ENCODE measurements at regions not wholly inside any gene's neighbourhood (a gene's known extent, or its start where the extent isn't known, plus 50 kb on each side); places are given as distances from the start of the nearest gene placed in this dataset.
"Not testable (repeated sequence)": the region's sequence is repeated elsewhere in the genome, so short reads cannot be mapped to it uniquely, and the experiment has no call there.

GRCh38 chr1:234893725-234894630, 234.7 kb downstream of the TOMM20 start:
- H3K27ac Mint-ChIP-seq, result no peak overlapping the region
- no peaks in the 10 kb centered on the region for H3K36me3 Mint-ChIP-seq
- H3K27me3 Mint-ChIP-seq (ENCODE audit: low read depth), result no peaks in the 10 kb centered on the region
- H3K4me3 Mint-ChIP-seq, result no peak overlapping the region
- no peaks in the 10 kb centered on the region for H3K9me3 Mint-ChIP-seq
- peaks cover 7% of the 10 kb centered on the region for H3K4me1 Mint-ChIP-seq
- DNase-seq (ENCODE audit: low spot score in 2 of 2, unreplicated experiment in 2 of 2), result no peak
- TF ChIP-seq, protein P1, sequence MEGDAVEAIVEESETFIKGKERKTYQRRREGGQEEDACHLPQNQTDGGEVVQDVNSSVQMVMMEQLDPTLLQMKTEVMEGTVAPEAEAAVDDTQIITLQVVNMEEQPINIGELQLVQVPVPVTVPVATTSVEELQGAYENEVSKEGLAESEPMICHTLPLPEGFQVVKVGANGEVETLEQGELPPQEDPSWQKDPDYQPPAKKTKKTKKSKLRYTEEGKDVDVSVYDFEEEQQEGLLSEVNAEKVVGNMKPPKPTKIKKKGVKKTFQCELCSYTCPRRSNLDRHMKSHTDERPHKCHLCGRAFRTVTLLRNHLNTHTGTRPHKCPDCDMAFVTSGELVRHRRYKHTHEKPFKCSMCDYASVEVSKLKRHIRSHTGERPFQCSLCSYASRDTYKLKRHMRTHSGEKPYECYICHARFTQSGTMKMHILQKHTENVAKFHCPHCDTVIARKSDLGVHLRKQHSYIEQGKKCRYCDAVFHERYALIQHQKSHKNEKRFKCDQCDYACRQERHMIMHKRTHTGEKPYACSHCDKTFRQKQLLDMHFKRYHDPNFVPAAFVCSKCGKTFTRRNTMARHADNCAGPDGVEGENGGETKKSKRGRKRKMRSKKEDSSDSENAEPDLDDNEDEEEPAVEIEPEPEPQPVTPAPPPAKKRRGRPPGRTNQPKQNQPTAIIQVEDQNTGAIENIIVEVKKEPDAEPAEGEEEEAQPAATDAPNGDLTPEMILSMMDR (IDR thresholded peaks at IDR 0.05; ENCODE audit: unreplicated experiment), result no peak

DNA sequence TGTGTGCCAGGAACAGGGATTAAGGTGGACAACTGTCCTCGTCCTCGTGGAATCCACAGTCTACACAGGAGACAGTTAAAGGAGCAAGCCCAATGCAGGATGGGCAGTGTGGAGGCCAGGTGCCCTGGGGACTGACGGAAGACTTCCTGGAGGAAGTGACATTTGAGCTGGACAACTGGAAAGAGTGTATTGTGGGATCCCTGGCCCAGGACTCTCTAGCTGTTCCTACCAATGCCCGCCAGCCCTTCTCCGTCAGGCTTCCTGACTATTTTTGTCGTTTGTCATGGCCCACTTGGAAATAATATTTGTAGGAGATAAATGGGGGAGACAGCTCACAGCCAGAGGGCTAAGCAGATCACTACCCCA, 235.3 kb downstream of the TOMM20 start:
- peaks cover 3% of the 10 kb centered on the region for H3K9me3 Mint-ChIP-seq
- no peak overlapping the region for H3K4me3 Mint-ChIP-seq
- no peaks in the 10 kb centered on the region for H3K36me3 Mint-ChIP-seq
- TF ChIP-seq, protein P1 (IDR thresholded peaks at IDR 0.05; ENCODE audit: unreplicated experiment), result no peak
- peaks cover 4% of the 10 kb centered on the region for H3K4me1 Mint-ChIP-seq
- no peaks in the 10 kb centered on the region for H3K27me3 Mint-ChIP-seq (ENCODE audit: low read depth)
- H3K27ac Mint-ChIP-seq, result no peak overlapping the region
- DNase-seq (ENCODE audit: low spot score in 2 of 2, unreplicated experiment in 2 of 2), result no peak

DNA sequence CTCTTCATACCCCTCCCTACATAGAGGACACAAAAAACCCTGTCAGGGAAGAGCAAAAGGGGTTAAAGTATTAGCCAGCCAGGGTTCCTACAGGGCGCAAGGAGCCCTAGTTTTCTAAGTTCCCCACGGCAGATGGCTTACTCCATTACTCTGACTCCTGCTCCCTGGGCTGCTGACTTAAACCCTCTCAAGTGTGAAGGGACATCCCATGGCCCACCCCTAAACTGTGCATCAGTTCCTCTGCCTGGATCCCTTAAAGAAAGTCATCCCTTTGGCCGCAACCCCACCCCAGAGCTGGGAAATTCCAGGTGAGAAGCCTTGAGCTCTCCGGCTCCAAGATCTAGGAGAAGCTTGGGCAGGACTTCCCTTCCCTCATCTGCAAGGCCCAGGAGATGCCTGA, 236.0 kb downstream of the TOMM20 start:
- no peak overlapping the region for H3K4me3 Mint-ChIP-seq
- no peaks in the 10 kb centered on the region for H3K36me3 Mint-ChIP-seq
- no peak overlapping the region for H3K27ac Mint-ChIP-seq
- DNase-seq (ENCODE audit: low spot score in 2 of 2, unreplicated experiment in 2 of 2), result no peak
- TF ChIP-seq, protein P1 (IDR thresholded peaks at IDR 0.05; ENCODE audit: unreplicated experiment), result no peak
- peaks cover 3% of the 10 kb centered on the region for H3K9me3 Mint-ChIP-seq
- H3K4me1 Mint-ChIP-seq, result peaks cover 4% of the 10 kb centered on the region
- no peaks in the 10 kb centered on the region for H3K27me3 Mint-ChIP-seq (ENCODE audit: low read depth)

DNA sequence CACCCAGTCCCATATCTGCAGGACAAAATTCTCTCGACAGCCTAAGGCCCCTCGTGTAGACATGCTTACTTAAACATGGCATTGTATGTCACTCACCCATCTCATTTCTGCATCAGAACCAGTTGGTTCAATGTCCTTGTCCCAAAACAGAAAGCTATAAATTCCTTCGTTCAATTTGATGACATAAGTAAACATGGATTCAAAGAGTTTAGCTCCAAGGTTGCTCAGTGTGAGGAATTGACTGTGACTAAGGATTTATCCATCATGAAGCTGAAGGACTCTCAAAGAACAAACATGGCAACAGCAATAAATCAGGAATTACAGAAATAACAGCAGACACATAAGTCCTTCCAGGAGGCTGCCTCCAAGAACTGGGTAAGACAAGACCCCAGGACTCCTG, 237.2 kb downstream of the TOMM20 start:
- TF ChIP-seq, protein P1 (IDR thresholded peaks at IDR 0.05; ENCODE audit: unreplicated experiment), result no peak
- H3K27ac Mint-ChIP-seq, result no peak overlapping the region
- no peaks in the 10 kb centered on the region for H3K27me3 Mint-ChIP-seq (ENCODE audit: low read depth)
- peaks cover 3% of the 10 kb centered on the region for H3K9me3 Mint-ChIP-seq
- no peaks in the 10 kb centered on the region for H3K36me3 Mint-ChIP-seq
- no peak overlapping the region for H3K4me3 Mint-ChIP-seq
- peaks cover 7% of the 10 kb centered on the region for H3K4me1 Mint-ChIP-seq
- DNase-seq (ENCODE audit: low spot score in 2 of 2, unreplicated experiment in 2 of 2), result no peak

- Mint-ChIP-seq H3K36me3 (no peaks in the 10 kb centered on the region), H3K9me3 (peaks cover 3% of the 10 kb centered on the region)
Measured at GRCh38 chr1:234889643-234890042, 239.0 kb downstream of the TOMM20 start.

GRCh38 chr1:234888247-234888646, 240.4 kb downstream of the TOMM20 start:
- H3K36me3 Mint-ChIP-seq; DNase-seq (ENCODE audit: low spot score in 2 of 2, unreplicated experiment in 2 of 2); H3K9me3 Mint-ChIP-seq; H3K27me3 Mint-ChIP-seq (ENCODE audit: low read depth); H3K4me3 Mint-ChIP-seq; H3K27ac Mint-ChIP-seq: not testable (repeated sequence)
- H3K4me1 Mint-ChIP-seq, result peaks cover 14% of the 10 kb centered on the region

More at GRCh38 chr1:234889643-234890042, 239.0 kb downstream of the TOMM20 start:
- TF ChIP-seq, protein P1 (IDR thresholded peaks at IDR 0.05; ENCODE audit: unreplicated experiment), result no peak
- H3K4me1 Mint-ChIP-seq, result peaks cover 14% of the 10 kb centered on the region
- no peak overlapping the region for H3K4me3 Mint-ChIP-seq
- DNase-seq (ENCODE audit: low spot score in 2 of 2, unreplicated experiment in 2 of 2), result no peak
- no peaks in the 10 kb centered on the region for H3K27me3 Mint-ChIP-seq (ENCODE audit: low read depth)
- H3K27ac Mint-ChIP-seq, result no peak overlapping the region
